GM18520 (cell line): ENCODE measurements at regions not wholly inside any gene's neighbourhood (a gene's known extent, or its start where the extent isn't known, plus 50 kb on each side); places are given as distances from the start of the nearest gene placed in this dataset.

ENCODE experiments used
- ATAC-seq: cut with Tn5 transposase; IDR thresholded peaks from one replicate; pipeline ENCODE4 v1.9.1; 2021; ENCODE audit not compliant: unreplicated experiment

DNA sequence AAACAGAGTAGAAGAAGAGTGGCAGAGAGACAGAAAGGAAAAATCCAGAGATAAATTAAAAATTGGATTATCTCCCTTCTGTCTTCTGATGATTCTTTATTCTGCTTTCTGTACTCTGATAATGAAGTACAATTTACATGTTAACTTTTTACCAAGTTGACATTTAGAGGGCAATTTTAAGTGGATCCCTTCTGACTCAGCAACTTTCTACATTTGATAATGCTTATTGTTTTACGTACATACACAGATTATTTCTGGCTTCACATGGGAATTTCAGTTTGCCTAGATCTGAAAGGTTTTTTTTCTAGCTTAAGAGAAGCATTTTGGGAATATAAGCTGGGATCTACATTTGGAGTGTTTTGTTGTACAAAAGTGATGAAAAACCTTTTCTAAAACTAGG is 491.3 kb downstream of the OTOL1 start:
- ATAC-seq = no peak

DNA sequence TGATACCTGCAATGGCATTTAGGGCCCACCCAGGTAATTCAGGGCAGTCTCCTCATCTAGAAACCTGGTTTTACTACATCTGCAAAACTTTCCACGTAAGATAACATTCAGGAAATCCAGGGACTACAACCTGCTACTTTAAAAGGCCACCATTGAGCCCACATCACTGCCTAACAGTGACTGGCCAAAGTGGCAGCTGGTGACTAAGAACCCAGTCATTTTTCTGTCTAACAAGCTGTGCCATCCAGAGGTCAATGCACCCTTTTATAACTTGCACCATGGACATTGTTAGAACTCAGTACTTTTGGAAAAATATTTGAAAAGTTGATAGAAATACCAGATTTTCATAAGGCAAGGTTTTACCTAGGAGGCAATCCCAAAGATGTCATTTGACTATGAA is 492.4 kb downstream of the OTOL1 start:
- no peak for ATAC-seq

DNA sequence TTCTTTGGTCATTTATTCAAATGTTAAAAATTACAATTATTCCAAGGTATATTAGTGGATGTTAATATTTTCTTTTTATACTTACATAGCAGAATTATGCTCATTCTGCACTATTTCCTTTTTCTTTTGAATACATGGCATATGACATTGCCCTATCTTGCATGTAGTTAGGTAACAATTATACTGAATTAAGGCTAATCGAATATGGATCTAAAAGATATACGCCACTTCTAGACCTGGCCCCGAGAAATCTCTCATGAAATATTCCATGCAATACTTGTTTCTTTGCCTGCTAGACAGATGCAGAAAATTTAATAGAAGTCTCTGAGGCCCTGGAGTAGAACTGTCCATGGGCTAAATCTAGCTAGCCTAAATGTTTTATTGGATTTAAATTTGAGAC is 493.4 kb downstream of the OTOL1 start:
- no peak for ATAC-seq

- no peak for ATAC-seq
Observed at GRCh38 chr3:161991901-161992540, 495.4 kb downstream of the OTOL1 start.

- no peak for ATAC-seq
Observed at GRCh38 chr3:161999846-162000245, 503.2 kb downstream of the OTOL1 start.

DNA sequence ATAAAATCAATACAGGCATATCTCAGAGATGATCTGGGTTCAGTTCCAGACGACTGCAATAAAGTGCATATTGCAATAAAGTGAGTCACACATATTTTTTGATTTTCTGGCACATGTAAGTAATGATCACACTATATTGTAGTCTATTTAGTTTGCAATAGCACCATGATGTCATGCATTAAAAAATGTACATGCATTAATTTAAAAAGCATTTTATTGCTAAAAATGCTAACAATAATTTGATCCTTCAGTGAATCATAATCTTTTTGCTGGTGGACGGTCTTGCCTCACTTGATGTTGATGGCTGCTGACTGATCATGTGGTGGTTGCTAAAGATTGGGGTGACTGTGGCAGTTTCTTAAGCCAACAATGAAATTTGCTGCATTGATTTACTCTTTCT is 511.1 kb downstream of the OTOL1 start:
- ATAC-seq = no peak

DNA sequence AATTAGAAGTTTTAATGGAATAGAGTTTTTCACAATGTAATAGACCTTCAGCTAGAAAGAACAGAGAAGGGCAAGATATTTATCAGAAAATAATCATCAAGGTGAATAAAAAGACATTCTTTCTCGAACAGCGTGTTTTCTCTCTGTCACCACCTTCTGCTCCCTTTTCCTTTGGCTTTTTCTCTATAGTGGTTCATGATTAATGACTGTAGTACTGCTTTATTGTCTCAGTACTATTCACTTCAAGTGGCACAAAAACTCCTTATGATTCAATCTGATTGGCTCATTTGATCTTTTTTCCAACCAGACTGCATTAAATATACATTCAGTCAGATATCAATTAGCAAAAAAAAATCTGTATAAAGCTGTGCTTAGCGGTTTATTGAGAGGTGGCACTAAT is 516.0 kb downstream of the OTOL1 start:
- ATAC-seq = no peak

DNA sequence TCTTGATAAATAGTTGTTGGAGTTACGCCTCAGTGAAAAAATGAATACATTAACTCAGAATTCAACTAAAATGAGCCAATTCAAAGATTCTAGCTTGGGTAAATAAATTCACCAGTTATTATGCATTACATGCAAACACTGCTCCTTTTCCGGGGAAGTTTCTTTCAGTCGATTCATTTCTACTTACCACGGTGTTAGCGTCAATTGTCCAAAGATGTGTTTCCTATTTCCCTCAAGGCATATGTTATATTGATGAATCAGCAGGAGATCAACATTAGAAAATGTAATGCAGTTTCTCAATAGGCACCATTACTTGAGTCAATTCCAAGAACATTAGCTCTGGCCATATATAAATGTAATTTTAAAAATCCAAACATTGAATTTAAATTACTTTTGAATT is 517.7 kb downstream of the OTOL1 start:
- ATAC-seq = no peak

GRCh38 chr3:162015856-162016255 is 519.2 kb downstream of the OTOL1 start:
- ATAC-seq = no peak

DNA sequence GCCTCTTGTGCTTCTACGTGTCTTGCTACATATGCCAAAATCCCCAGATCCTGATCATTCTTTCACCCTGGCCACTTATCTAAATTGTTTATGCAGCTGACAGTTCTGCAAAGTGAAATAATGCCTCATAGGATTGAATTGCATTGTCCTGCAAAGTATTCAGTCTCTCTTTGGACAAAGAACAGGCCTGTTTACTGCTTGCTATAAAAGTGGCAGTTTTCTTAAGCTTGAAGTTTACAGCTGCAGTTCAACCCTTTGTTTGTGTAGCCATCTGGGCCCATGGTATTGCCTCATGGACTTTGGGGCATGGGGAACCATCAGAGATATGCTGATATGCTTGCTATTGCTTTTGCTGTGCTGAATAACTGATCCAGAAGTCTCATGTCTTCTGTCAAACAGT is 523.2 kb downstream of the OTOL1 start:
- no peak for ATAC-seq

GRCh38 chr3:162021206-162021605 is 524.6 kb downstream of the OTOL1 start:
- ATAC-seq = no peak

- no peak for ATAC-seq
Observed at GRCh38 chr3:162022911-162023310, 526.3 kb downstream of the OTOL1 start.

DNA sequence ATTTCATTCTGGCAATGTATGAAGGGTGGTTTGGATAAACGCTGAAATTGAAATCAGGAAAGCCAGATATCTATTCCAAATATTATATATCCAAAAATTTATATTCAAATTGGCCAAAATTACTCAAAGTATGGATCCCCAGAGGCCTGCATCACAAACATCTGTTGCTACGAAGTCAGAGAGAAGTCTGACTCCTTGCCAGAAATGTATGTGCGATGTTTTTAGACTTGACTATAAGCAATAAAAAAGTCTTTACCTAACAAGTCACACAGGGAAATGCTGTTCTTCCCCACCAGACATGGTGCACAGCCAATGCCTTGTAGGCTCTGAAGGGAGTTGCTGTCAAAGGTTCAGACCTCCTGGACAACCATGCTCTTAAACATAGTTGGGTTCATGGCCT is 533.1 kb downstream of the OTOL1 start:
- no peak for ATAC-seq

DNA sequence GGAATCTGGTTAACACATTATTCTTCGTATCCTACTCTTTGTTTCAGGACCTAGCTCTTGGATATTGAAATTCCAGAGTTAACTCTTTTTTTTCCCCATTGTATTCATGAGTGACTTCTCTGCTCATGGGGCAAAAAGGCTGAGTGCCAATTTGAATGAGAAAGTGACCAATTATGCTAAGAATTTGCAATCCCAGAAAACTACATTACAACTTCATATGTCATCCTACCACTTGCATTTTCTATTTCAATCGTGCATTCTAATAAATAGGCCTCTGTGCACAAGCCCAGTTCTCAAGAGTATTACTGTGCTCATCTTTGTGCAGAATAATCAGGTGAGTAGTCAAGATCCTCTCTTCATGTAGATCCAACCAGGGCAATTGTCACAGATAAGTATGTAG is 537.8 kb downstream of the OTOL1 start:
- ATAC-seq = no peak

DNA sequence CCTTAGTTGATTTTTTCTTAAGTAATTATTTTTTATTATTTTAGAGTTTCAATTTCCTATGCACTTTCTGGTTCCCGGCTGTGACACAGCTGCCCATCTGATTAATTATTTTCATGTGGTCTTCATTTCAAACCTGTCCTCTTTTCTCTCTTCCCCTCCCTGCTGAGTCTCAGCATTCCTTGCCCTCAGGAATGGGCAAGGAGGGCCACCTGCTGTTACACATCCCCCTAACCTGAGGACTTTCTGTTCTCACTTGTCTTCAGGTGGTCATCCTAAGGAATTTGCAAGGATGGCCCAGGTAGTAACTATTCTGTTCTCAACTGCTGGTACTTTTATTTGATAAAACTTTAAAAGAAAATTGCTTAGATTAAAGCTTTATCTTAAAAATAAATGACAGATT is 545.0 kb downstream of the OTOL1 start:
- no peak for ATAC-seq

- ATAC-seq = no peak
Observed at GRCh38 chr3:162052636-162053035, 556.0 kb downstream of the OTOL1 start.

DNA sequence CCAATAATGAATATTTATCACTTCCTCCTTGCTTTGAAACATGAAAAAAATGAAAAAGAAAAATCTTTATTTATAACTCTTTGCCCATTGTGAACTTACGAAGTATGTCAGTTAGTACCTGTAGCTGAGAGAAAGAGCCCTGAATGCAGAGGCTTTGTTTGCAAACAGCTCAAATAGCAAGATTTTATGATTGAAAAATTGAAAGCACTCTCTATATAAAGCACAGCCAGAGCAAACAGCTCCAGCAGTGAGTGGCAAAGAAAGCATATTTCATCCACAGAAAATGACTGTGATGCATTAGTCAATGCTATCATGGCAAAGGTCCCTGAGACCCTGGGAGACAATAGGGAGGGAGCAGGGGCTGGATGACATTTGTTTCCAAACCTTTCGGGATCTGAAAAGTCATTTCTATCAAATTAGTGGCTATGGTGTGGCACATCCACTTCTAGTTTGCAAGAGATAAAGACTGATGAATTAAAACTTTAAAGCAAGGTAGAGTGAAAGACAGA is 576.1 kb downstream of the OTOL1 start:
- ATAC-seq = no peak

DNA sequence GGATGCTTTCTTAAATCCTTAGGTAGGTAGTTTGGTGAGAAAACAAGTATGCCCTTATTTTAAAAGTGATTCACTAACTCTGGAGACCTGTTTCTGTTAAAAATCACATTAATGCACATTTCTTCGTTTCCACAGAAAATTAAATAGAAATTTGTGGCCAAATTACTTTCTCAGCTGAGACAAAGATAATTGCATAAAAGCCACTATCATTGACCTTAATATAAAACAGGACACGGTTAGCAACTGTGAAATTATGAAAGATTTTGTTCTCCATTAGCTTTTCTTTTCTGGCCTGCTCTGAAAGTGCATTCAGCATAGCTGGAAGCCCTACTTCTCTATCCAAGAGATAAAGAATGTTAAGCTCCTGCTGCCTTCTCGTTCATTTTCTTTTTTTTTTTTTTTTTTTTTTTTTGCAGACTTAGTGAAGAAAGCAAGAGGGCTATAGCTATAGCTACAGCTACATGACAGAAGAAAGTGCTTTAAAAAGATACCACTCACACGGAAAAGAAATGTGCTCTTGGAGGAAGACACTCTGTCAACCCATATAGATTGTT is 576.9 kb downstream of the OTOL1 start:
- ATAC-seq = no peak

GRCh38 chr3:162077108-162077507 is 580.5 kb downstream of the OTOL1 start:
- no peak for ATAC-seq

GRCh38 chr3:162082516-162082915 is 585.9 kb downstream of the OTOL1 start:
- ATAC-seq = no peak

DNA sequence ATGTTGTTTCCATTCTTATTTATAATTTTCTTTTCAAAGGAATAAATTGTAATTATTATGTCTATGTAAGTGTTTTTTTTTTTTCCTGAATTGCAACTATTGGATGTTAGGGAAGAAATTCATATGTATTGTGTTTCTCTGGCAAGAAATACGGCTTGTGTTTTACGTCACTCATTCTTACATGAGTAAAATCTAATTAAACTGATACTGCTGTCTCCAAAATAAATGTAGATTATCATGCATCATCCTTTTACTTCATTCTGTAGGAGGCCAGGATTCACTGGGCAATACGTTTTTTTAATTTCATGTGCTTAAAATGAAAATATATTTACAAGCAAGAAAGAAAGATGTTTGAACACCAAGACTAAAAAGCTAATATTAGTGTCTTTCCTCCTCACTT is 590.8 kb downstream of the OTOL1 start:
- no peak for ATAC-seq

DNA sequence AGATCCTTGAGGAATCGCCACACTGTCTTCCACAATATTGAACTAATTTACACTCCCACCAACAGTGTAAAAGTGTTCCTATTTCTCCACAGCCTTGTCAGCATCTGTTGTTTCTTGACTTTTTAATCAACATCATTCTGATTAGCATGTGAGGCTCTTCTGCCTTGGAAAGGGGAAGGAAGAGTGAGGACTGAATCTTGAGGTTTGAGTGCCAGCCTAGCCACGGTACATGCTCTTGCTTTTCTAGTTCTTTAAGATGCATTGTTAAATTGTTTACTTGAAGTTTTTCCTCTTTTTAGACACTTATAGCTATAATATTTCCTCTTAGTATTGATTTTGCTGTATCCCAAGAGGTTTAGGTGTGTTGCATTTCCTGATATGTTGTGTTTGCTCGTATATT is 596.1 kb downstream of the OTOL1 start:
- no peak for ATAC-seq

- no peak for ATAC-seq
Observed at GRCh38 chr3:162094301-162094700, 597.7 kb downstream of the OTOL1 start.
